ENCODE measurements at regions not wholly inside any gene's neighbourhood (a gene's known extent, or its start where the extent isn't known, plus 50 kb on each side); places are given as distances from the start of the nearest gene placed in this dataset.
A peak's percentile ranks its signal among the peaks of the same experiment; 100 is the strongest.
"Not testable (repeated sequence)": the region's sequence is repeated elsewhere in the genome, so short reads cannot be mapped to it uniquely, and the experiment has no call there.

DNA sequence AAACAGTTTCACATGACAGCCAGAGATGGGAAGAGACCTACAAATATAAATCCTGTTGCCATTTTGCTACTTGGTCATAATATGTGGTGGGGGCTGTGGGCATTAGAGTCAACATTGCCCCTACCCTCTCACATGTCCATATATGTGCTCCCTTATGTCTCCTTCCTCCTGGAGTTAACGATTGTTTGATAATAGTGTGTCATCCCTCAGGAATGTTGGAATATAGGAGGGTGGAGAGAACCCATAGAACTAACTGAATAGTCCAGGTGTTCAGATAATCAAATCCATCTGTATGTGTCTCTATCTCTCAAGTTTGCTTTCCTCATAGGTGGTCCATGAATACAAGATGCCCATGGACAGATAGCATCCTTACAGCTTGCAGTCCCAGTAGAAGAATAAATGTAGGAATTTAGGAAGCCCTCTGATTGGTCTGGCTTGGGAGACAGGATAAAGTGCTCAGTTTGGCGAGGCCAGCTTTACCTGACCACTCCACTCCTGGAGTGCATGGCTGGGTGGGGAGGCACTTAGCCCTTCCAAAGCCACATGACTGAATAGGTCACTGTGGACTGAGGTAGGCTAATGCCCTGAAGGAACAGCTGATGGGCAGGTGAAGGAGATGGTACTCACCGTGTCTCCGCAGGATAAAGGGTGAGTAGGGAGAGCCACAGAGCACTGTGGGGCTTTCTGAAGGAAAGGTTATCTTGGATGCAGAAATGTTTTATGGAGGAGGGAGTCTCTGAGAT lies 166.9 kb downstream of the CDCA7 start:
- Histone ChIP-seq H3K27me3 (no peaks in the 10 kb centered on the region), H3K4me3 (no peak overlapping the region), H3K4me1 (no peaks in the 10 kb centered on the region), H3K36me3 (no peaks in the 10 kb centered on the region), H3K9me3 (no peaks in the 10 kb centered on the region), H3K27ac (no peak overlapping the region)
- intact Hi-C loops (cut with DNase I) = no loop called here
- DNase-seq (ENCODE audit: extremely low spot score in 2 of 2) = no peak
- no peak for TF ChIP-seq POLR2AphosphoS5 (IDR thresholded peaks at IDR 0.05; ENCODE audit: insufficient read depth in 1 of 2, low read depth in 1 of 2)
- TF ChIP-seq, protein P1, sequence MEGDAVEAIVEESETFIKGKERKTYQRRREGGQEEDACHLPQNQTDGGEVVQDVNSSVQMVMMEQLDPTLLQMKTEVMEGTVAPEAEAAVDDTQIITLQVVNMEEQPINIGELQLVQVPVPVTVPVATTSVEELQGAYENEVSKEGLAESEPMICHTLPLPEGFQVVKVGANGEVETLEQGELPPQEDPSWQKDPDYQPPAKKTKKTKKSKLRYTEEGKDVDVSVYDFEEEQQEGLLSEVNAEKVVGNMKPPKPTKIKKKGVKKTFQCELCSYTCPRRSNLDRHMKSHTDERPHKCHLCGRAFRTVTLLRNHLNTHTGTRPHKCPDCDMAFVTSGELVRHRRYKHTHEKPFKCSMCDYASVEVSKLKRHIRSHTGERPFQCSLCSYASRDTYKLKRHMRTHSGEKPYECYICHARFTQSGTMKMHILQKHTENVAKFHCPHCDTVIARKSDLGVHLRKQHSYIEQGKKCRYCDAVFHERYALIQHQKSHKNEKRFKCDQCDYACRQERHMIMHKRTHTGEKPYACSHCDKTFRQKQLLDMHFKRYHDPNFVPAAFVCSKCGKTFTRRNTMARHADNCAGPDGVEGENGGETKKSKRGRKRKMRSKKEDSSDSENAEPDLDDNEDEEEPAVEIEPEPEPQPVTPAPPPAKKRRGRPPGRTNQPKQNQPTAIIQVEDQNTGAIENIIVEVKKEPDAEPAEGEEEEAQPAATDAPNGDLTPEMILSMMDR (IDR thresholded peaks at IDR 0.05) = no peak
- no peak for TF ChIP-seq POLR2A (IDR thresholded peaks at IDR 0.05)

DNA sequence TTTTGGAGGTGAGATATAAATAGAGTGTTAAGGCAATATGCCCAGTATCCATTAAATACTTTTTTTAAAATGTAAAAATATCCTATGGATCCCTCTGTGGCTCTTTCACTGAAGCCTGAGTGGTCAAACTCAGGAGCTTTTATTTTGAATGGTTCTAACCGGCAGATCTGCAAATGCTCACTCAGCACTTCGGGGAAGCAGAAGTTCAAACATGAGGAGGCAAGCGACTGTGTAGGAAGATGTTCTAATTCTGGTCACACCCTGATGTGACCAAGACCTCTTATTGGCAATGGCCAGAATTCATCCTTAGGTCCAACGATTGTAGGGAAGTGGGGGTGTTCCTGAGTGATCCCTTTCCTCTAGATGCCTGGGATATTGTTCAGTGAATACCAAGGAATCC lies 168.8 kb downstream of the CDCA7 start:
- H3K4me3 ChIP-seq = no peak overlapping the region
- no peak for DNase-seq (ENCODE audit: extremely low spot score in 2 of 2)
- H3K36me3 ChIP-seq = no peaks in the 10 kb centered on the region
- H3K27me3 ChIP-seq = no peaks in the 10 kb centered on the region
- H3K27ac ChIP-seq = no peak overlapping the region
- H3K4me1 ChIP-seq = no peaks in the 10 kb centered on the region
- intact Hi-C loops (cut with DNase I) = no loop called here
- no peaks in the 10 kb centered on the region for H3K9me3 ChIP-seq
- TF ChIP-seq POLR2A (IDR thresholded peaks at IDR 0.05) = no peak
- TF ChIP-seq, protein P1 (IDR thresholded peaks at IDR 0.05) = no peak
- no peak for TF ChIP-seq POLR2AphosphoS5 (IDR thresholded peaks at IDR 0.05; ENCODE audit: insufficient read depth in 1 of 2, low read depth in 1 of 2)

DNA sequence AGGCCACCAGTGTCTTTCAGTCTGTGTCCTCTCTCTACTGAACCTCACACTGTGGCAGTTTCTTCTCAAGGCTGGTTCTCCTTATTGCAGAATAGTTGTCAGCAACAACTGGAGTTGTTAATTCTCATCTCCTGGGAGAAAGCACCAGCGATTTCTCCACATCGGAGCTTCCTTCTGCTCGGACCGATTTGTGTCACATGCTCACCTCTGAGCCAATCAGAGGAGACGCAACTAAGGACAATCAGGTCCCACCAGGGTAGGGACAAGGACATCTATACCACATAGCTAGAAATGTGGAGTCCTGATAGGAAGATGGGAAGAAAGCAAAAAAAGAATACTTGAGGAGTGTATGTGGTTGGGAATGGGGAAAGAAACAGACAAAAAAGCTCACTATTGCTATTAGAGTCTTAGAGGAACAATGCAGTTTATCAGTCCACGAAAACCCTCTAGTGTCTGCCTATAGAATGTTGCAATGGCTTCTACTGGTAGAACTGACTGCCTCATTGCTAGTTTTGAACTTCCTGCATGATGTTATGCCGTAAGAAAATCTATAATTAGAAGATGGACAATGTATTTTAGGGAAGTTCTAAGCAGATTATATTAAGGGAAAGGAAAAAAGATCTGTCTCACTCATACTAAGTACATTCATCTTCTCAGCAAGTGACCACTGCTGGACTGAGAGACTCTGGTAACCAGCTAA lies 169.7 kb downstream of the CDCA7 start:
- no peak for DNase-seq (ENCODE audit: extremely low spot score in 2 of 2)
- no peaks in the 10 kb centered on the region for H3K9me3 ChIP-seq
- intact Hi-C loops (cut with DNase I) = no loop called here
- H3K4me3 ChIP-seq = no peak overlapping the region
- TF ChIP-seq, protein P1 (IDR thresholded peaks at IDR 0.05) = no peak
- no peak overlapping the region for H3K27ac ChIP-seq
- H3K27me3 ChIP-seq = no peaks in the 10 kb centered on the region
- H3K36me3 ChIP-seq = no peaks in the 10 kb centered on the region
- H3K4me1 ChIP-seq = no peaks in the 10 kb centered on the region

DNA sequence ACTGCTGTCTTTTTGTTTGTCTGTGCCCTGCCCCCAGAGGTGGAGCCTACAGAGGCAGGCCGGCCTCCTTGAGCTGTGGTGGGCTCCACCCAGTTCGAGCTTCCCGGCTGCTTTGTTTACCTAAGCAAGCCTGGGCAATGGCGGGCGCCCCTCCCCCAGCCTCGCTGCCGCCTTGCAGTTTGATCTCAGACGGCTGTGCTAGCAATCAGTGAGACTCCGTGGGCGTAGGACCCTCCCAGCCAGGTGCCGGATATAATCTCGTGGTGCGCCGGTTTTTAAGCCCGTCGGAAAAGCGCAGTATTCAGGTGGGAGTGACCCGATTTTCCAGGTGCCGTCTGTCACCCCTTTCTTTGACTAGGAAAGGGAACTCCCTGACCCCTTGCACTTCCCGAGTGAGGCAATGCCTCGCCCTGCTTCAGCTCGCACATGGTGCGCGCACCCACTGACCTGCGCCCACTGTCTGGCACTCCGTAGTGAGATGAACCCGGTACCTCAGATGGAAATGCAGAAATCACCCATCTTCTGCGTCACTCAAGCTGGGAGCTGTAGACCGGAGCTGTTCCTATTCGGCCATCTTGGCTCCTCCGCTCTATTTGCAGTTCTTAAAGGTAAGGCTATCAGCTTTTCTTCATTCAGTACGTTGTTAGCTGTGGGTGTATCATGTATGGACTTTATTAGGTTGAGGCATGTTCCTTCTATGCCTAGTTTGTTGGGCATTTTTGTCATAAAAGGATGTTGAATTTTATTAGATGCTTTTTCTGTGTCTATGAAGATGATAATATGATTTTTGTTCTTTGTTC lies 178.3 kb downstream of the CDCA7 start:
- intact Hi-C loops (cut with DNase I); DNase-seq (ENCODE audit: extremely low spot score in 2 of 2); H3K27me3 ChIP-seq; H3K36me3 ChIP-seq; H3K9me3 ChIP-seq; H3K4me1 ChIP-seq; H3K27ac ChIP-seq: not testable (repeated sequence)
- peak overlapping the region in 1 of 2 donors; percentile 20 for H3K4me3 ChIP-seq

DNA sequence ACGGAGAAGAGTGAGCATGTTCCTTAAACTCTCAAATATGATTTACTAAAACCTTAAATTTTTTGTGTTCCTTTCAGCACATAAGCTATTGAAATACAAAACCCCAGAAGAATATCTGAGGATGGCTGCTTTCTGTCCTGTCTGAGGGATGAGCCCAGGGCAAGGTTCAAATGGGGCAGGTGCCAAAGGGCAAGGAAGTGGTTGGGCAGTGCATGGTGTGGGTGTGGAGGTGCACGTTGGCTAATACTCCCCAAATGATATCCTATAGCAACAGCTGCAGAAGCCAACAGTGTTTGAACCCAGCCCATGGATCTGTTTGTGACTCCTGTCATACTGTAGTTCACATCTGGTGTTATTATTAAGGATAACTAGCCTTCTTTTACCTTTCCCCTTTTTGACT lies 183.0 kb downstream of the CDCA7 start:
- no peak overlapping the region for H3K27ac ChIP-seq
- TF ChIP-seq POLR2A (IDR thresholded peaks at IDR 0.05) (no peak), POLR2AphosphoS5 (IDR thresholded peaks at IDR 0.05; ENCODE audit: insufficient read depth in 1 of 2, low read depth in 1 of 2) (no peak)
- TF ChIP-seq, protein P1 (IDR thresholded peaks at IDR 0.05) = no peak
- no peaks in the 10 kb centered on the region for H3K4me1 ChIP-seq
- no peaks in the 10 kb centered on the region for H3K36me3 ChIP-seq
- H3K9me3 ChIP-seq = no peaks in the 10 kb centered on the region
- intact Hi-C loops (cut with DNase I) = no loop called here
- H3K4me3 ChIP-seq = no peak overlapping the region
- no peaks in the 10 kb centered on the region for H3K27me3 ChIP-seq
- no peak for DNase-seq (ENCODE audit: extremely low spot score in 2 of 2)

Measured in vagina (tissue), 2 donors.